GM21515 (cell line): ENCODE measurements at regions not wholly inside any gene's neighbourhood (a gene's known extent, or its start where the extent isn't known, plus 50 kb on each side); places are given as distances from the start of the nearest gene placed in this dataset.

Source experiments
- ATAC-seq: cut with Tn5 transposase; IDR thresholded peaks from one replicate; pipeline ENCODE4 v1.9.1; 2021; ENCODE audit not compliant: unreplicated experiment

GRCh38 chr2:196565106-196565765, 74.3 kb upstream of the CCDC150 start:
- ATAC-seq = no peak

- no peak for ATAC-seq
These were observed 73.5 kb upstream of the CCDC150 start for GRCh38 chr2:196565982-196566381.

GRCh38 chr2:196566961-196567666, 72.4 kb upstream of the CCDC150 start:
- ATAC-seq = no peak

GRCh38 chr2:196568506-196568905, 71.0 kb upstream of the CCDC150 start:
- ATAC-seq = no peak

- ATAC-seq = no peak
These were observed 54.6 kb upstream of the CCDC150 start for GRCh38 chr2:196584903-196585302.

GRCh38 chr2:196586511-196586991, 53.0 kb upstream of the CCDC150 start:
- ATAC-seq = no peak

GRCh38 chr2:196587056-196587455, 52.5 kb upstream of the CCDC150 start:
- no peak for ATAC-seq

GRCh38 chr2:196587739-196588138, 51.8 kb upstream of the CCDC150 start:
- ATAC-seq = no peak

GRCh38 chr2:196589419-196589818, 50.1 kb upstream of the CCDC150 start:
- ATAC-seq = no peak
